ENCODE measurements at regions not wholly inside any gene's neighbourhood (a gene's known extent, or its start where the extent isn't known, plus 50 kb on each side); places are given as distances from the start of the nearest gene placed in this dataset.

- TF ChIP-seq KLF9 (CRISPR knock-in tag; IDR thresholded peaks at IDR 0.05; ENCODE audit: low read depth) = no peak
These were observed 174.0 kb downstream of the FGF18 start (continued) for GRCh38 chr5:171593401-171593800.

GRCh38 chr5:171593976-171594375 lies 174.5 kb downstream of the FGF18 start:
- intact Hi-C loops (cut with micrococcal nuclease; ENCODE audit: unreplicated experiment) = no loop called here
- H3K9me3 ChIP-seq (ENCODE audit: low read length) = no peaks in the 10 kb centered on the region
- CTCF ChIA-PET (ENCODE audit: low intra/inter-chr PET ratio, low total read pairs) = no interaction called here
- no peak overlapping the region for H3K4me3 ChIP-seq (replicated peaks in 1 of 3; ENCODE audit: insufficient read depth in 1 of 3, low read depth in 2 of 3, low read length in 3 of 3)
- H3K27ac ChIP-seq (ENCODE audit: extremely low read length, insufficient read depth, low read length) = no peak overlapping the region
- no peak overlapping the region for H3K4me2 ChIP-seq (ENCODE audit: low read depth, low read length)
- no peak overlapping the region for H3K9ac ChIP-seq (ENCODE audit: insufficient read depth, low read depth, low read length)
- FAIRE-seq (no peak), DNase-seq (ENCODE audit: low spot score) (no peak), ATAC-seq (no peak)
- peaks cover 0 to 12% of the 10 kb centered on the region in 2 experiments; a peak in 1 of 5 replicates for H3K27me3 ChIP-seq (ENCODE audit: control insufficient read depth in 1 of 2, insufficient read depth in 2 of 2, low read length in 2 of 2)
- H3K36me3 ChIP-seq (replicated peaks in 1 of 2; ENCODE audit: control insufficient read depth in 1 of 2, insufficient read depth in 2 of 2, low read length in 2 of 2) = no peaks in the 10 kb centered on the region
- BruUV-seq (replicated peaks) = no TSS peak
- in situ Hi-C loops (cut with HindIII; ENCODE audit: extremely low pct_ligation_motif_present, low pct_unique_long_range_greater_than_20kb) = loop anchor here (10.0 kb wide), 1 partner anchor 169 kb away; no protein-coding TSS in a partner anchor
- H3K79me2 ChIP-seq (ENCODE audit: insufficient read depth, low read length) = no peaks in the 10 kb centered on the region
- H4K20me1 ChIP-seq (ENCODE audit: insufficient read depth, low read length) = no peaks in the 10 kb centered on the region
- H3K4me1 ChIP-seq (ENCODE audit: insufficient read depth, low read length) = no peaks in the 10 kb centered on the region
- WGBS (ENCODE audit: low lambda C conversion rate) = 7% methylated on average over 2 of the region's 2 CpGs
- POLR2A ChIA-PET = no interaction called here
- no peak overlapping the region for H2AFZ ChIP-seq (ENCODE audit: low read length)
- TF ChIP-seq NAIF1 (CRISPR knock-in tag; IDR thresholded peaks at IDR 0.05; ENCODE audit: borderline replicate concordance) (no peak), ZSCAN30 (CRISPR knock-in tag; IDR thresholded peaks at IDR 0.05) (no peak), FOSL2 (CRISPR knock-in tag; IDR thresholded peaks at IDR 0.05) (no peak), ZNF205 (CRISPR knock-in tag; IDR thresholded peaks at IDR 0.05) (no peak), REPIN1 (CRISPR knock-in tag; IDR thresholded peaks at IDR 0.05; ENCODE audit: borderline replicate concordance, low read depth) (no peak), ZNF280B (CRISPR knock-in tag; IDR thresholded peaks at IDR 0.05; ENCODE audit: borderline replicate concordance) (no peak), ZNF567 (CRISPR knock-in tag; IDR thresholded peaks at IDR 0.05; ENCODE audit: borderline replicate concordance) (no peak), PRPF4 (IDR thresholded peaks at IDR 0.05; ENCODE audit: low read depth, low read length, poor library complexity, severe bottlenecking) (no peak), MAFG (CRISPR knock-in tag; IDR thresholded peaks at IDR 0.05) (no peak), NFIB (CRISPR knock-in tag; IDR thresholded peaks at IDR 0.05; ENCODE audit: borderline replicate concordance) (no peak)

All from HepG2 (cell line).